ENCODE measurements at regions not wholly inside any gene's neighbourhood (a gene's known extent, or its start where the extent isn't known, plus 50 kb on each side); places are given as distances from the start of the nearest gene placed in this dataset.

DNA sequence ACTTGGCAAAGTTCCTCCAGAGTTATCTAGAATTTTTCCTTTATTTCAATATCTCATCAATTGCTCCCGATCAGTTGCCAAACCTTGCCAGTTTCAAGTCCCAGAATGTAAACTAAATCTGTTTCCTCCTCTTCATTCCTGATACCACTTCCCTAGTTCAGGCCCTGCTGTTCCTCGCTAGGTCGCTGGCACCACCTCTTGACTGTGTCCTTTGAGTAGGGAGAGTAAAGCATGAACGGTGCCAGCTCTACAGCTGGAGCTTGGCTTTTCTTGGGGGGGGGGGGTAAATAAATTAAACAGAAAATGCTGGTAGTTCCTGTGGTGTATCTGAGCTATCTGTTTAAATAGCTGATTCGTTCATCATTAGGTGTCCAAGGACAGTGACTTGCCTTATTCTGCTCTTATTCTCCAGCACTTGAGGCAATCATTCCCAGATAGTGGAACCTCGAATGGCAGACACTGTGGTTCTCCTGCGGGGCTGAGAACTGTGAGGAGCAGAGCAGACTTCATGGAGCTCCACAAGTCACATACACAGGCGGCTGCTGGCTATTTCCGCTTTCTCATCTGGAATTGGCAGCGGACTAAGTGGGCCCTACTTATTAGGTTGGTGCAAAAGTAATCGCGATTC is 168.3 kb upstream of the FAT1 start:
- DNase-seq = no peak

DNA sequence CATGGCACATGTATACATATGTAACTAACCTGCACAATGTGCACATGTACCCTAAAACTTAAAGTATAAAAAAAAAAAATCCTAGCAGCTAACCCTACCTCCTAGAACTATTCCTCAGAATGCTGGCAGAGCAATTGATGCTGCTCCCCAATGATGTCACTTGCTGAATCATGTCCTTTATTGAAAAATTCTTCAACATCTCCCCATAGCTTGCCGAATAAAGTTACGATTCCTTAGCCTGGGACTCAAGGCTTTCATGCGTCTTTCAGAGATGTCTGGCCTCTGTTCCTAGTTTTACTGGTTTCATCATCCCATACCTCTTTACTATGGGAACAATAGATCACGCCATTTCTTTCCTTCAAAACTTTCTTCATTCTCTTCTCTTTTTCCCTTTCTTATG is 174.7 kb upstream of the FAT1 start:
- no peak for DNase-seq

DNA sequence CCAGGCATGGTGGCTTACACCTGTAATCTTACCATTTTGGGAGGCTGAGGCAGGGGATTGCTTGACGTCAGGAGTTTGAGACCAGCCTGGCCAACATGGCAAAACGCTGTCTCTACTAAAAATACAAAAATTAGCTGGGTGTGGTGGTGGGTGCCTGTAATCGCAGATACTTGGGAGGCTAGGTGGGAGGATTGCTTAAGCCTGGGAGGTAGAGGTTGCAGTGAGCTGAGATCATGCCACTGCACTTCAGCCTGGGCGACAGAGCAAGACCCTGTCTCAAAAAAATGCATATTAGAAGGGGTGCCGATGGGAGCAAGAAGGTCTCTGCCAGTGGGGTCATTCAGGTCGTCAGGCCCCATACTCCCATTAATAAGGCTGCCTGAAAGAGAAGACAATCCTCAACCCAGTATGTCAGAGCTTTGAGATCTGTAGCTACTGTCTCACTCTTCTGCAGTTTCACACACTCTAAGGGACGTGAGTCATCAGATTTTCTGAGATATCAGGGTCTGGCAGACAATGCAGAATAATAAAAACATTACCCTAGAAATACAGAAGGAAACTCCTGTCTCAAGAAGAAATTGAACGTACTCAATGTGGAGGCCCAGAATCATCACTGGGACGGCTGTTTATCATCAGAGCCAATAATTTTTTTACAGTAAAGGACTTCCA is 176.7 kb upstream of the FAT1 start:
- no peak for DNase-seq

DNA sequence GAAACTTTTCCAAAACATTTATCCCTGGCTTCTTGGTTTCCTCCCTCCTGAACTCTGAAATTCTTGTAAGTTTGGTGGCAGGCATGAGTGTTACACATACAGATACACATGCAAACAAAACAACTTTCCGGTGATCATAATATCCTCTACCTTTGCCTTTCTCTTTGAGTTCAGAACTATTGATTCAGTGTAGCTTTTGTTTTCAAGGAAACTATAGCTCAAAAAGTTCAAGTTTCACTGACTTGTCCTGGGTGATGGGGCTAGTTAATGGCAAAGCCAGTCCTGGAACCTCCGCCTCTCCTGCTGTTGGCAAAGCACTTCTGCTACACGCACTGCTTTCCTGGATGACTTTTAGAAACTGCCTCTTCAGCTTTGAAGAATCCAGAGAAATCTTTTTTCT is 177.3 kb upstream of the FAT1 start:
- DNase-seq = no peak

DNA sequence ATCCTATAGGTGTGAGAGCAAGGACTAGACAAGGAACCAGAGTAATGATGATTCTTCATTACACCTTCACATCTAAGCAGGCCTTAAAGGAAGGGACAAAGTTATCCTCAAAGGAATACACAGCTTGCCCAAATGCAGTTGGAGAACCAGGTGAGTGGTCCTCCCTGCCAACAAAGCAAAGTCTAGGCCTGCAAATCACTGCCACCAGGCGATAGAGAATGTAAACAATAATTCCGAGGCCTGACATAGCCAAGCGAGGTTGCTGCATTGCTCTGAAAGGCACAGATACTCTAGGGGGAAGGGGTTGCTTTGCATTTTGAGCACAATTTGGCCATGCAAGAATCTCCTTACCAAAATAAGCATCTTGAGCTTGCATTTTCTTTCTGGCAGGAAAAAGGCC is 178.2 kb upstream of the FAT1 start:
- no peak for DNase-seq

DNA sequence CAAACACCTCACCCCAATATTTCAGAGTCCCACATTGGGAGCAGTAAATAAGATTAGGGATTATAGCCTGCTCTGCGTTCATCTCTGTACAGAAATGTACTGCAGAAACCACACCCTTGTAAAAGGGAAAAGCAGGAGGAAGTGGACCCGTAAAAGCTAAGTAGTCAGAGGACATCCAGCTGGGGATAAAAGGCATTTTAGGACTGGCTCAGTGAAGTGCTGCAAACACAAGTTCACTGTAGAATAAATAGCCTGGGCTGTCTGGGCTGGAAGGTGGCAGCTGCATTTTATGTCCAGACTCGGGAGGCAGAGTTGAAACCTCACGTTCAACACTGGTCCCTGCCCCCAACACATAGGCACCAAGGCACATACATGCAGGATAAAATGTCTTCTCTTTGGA is 178.7 kb upstream of the FAT1 start:
- no peak for DNase-seq

DNA sequence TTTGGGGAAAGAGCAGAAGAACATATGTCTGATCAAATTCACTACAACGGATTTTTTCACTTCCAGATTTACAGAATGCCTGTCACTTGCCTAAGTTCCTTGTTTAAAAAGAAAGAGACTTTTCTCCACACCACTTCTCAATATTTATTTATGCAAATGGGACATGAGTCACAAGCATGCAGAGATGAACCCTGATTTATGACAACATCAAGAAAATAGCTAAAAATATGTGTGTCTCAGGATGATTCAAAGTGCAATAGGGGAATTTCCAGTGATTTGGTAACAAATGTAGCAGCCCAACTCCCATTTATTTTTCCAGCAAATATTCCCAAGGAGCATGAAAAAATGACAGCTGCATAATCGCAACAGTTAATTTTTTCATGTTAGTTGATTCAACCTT is 180.4 kb upstream of the FAT1 start:
- no peak for DNase-seq

DNA sequence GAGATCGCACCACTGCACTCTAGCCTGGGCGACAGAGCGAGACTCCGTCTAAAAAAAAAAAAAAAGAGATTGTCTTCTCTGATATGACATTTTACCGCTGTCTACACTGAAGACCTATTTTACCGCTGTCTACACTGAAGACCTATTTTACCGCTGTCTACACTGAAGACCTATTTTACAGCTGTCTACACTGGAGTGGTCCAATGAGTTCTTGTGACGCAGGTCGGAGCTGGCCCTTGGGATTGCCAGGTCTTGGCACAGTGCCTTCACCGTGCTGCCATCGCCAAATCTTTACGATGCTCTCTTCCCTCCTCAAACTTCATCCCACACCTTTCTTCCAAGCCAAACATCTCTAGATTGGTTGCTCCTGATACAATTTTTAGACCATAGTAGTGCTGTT is 183.1 kb upstream of the FAT1 start:
- DNase-seq = no peak

DNA sequence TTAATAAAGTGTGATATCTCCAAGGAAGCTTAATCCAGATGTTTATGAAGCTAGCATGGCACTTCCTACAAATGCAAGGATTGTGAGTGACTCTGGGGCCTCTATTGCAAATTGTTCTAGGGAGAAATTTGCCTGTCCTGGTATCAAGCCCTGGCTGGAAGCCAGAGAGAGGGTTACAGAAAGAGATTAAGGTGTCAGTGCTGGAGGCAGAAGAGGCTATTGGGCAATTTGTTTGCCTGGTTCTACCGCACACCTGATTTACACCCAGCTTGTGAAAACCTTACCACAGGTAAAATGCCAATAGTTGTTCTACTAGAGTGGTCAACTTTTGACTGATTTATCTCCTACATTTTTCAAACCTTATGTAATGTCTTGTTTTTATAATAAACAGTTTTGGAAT is 186.7 kb upstream of the FAT1 start:
- no peak for DNase-seq

DNA sequence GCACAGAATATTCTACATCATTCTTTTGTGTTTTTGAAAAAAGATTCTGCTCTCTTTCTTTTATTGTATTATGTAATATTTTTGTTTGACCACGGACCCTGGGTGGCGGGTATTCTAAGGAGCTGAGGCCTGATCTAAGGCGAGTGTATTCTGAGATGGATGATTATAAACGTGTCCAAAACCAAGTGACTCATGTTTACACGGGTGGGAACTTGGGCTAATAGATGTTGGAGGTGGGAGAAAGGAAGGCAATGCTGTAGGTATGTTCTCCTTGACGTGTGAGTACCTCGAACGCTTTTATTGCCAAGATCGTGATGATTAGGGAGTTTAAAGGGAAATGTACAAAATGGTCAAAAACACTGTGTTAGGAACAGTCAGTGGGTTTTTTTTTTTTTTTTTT is 188.9 kb upstream of the FAT1 start:
- no peak for DNase-seq

DNA sequence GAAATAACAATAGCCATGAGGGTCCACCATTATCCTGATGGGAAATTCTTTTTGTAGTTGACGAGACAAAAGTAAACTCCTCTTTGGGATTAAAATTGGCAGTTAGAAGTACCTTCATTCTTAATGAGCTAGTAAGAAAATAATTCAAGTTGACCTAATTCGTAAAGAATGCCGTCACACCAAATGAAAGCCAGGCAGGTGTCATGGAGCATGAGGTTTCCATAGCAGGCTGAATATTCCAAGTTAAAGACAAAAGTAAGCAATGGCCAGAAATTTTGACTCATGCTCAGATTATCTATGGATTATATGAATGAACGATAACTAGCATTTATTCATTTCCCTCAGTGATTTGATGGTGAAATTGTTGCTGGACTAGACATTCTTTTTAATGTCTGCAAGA is 192.2 kb upstream of the FAT1 start:
- DNase-seq = no peak

DNA sequence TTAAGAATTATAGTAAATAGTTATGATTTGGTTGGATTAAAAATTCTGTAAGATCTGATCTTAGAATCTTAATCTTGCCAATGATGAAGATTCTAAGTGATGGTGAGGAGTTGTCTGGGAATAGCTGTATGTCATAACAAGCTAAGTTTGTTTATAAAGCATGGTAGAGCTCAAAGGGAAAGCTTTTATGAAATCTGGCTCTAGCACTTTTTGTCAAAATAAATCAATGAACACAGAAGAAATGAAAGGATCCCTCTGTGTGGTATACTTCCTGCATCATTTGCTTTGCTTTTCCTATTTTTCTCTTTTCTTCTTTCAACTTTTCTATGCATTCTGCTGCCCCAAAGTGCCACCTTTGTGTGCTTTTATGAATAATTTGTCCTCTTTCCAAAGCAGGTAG is 193.5 kb upstream of the FAT1 start:
- no peak for DNase-seq

DNA sequence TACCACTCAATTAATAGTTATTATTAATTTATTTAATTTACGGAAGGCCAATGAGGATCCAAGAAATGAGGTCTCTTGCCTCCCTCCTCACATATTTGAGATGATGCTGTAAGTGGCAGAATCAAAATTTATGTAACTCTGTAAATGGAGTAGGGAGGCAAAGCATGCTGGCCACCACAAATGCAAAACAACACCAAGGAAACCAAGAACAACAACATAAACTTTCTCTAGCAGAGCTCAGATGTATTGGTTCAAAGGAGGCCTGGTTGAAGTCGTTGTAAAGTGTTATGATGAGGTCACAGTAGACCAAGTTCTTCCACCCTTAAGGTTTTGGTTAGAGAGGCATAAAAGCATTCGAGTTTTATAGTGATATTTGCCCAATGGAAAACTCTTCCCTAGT is 194.8 kb upstream of the FAT1 start:
- no peak for DNase-seq

DNA sequence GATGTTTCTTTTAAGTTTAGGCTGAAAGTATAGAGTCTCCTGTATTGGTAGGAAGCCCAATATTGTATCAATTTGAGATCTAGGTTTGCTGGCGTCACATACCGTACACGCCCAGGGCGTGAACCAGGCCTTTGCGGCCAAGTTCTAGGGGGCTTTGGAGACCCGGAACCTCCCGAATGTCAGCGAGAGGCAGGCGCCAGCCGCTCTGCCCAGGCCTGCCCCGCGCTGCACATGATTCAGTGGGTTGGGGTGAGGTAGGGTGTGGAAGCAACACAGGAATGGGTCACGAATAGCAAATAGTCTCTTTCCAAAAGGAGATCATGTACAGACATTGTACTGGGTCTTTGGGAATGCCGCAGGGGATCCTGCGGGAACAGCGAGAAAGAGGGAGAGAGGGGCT is 195.7 kb upstream of the FAT1 start:
- no peak for DNase-seq

DNA sequence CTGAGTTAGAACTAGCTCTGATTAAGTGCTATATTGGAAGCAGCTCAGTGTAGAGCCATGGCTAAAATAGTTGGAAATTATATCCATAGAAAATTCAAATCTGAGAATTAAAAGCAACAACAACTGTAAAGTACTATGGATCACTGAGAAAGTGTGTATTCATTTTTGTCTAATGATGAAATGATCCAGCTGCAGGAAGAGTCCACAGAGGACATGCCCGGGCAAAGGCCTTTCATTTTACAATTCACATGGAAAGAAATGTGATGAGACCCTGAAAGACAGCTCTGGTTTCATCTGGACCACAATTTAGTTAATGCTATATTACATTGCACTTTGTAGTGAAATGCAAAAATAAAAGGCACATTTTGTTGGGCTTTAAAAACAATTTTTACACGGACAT is 196.8 kb upstream of the FAT1 start:
- no peak for DNase-seq

DNA sequence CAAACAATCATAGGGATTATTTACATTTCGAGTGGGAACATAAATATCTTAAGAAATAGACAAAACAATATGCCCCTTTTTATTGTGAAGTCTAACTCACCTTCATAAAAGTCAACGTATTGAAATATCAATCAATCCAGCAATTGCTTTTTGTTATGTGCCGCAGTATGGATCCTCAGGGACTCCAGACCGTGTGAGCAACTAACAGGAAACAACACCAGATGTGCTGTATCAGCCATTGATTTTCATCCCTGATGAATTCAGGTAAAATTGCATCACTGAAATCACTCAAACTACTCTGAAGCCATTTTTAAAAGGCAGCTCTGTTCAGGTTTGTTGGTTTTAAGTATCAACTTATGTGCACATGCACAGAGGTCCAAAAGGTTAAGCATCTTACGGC is 197.3 kb upstream of the FAT1 start:
- DNase-seq = no peak

DNA sequence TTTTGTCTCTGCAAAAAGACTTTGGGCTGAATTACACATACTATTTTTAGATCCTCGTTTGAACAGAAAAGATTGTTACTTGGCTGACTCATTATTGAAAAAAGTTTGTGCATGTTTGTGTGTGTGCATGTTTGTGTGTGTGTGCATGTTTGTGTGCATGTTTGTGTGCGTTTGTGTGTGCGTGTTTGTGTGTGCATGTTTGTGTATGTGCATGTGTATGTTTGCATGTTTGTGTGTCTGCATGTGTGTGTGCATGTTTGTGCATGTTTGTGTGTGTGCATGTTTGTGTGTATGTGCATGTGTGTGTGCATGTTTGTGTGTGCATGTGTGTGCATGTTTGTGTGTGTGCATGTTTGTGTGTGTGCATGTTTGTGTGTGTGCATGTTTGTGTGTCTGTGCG is 201.1 kb upstream of the FAT1 start:
- DNase-seq = no peak

DNA sequence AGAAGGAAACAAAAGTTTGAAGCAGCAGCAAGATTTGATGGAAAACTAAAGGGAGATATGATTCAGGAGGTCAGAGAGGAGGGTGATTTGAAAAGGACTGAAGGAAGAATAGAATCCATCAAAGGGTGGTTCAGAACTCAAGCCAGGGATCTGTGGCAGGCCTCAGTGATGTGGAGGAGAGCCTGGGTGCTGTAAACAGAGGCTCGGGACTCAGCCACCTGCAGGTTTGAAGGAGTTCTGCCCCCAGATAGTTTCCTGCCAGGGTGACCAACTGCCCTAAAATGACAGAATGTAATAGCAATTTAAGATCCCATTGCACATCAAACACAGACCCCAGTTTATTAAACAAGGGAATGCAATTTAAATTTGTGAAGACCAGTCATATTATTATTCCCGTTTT is 204.0 kb upstream of the FAT1 start:
- DNase-seq = no peak

DNA sequence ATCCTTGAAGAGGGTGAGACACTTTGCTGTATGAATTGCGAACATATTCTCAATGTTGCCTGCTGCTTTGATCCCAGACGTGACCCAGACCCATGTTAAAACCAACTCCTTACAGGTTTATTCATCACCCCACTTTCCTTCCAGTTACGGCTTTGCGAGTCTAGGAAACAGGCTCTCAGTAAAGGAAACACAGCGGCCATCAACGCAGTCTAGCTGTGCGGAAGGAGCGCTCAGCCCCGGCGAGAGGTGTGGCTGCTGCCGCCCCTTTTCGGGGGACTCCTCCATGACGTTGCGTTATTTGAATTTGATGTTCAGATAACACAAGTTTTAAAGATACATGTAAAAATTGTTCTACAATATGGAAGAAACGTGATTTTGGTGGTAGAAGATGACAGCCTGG is 206.4 kb upstream of the FAT1 start:
- DNase-seq = no peak

DNA sequence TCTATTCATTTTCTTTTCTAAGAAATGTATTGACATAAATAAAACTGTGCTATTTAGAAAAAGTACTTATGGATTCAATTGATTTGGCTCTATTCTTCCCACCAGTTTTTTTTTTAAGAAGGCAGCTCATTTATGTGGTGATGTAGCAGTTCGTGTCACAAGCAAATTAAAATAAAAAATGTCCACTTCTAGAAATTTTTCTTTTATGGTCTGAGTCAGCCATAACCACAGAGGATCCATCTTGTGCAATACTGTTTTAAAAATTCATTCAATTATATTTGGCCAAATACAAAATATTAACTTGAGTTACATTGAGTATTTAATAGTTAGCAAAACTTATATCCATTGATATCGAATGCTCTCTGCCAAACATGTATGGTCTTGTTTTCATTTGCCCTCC is 207.9 kb upstream of the FAT1 start:
- DNase-seq = no peak

DNA sequence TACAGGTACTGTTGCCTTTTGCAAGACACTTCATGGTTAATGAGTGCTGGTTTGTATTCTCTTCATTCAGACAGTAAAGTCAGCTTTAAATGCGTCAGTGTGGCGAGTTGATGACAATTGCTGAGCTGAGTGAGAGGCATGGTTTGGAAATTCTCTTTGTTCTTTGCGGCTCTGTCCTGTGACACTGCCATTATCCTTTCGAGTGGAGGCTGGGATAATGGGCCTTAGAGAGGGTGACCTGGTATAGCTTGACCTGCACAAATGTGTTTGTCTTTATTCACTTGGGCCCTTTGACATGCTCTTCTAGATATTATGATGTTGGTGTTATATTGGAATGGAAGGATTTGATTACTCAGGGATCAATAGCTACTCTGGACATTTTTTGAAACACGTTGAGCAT is 208.5 kb upstream of the FAT1 start:
- no peak for DNase-seq

DNA sequence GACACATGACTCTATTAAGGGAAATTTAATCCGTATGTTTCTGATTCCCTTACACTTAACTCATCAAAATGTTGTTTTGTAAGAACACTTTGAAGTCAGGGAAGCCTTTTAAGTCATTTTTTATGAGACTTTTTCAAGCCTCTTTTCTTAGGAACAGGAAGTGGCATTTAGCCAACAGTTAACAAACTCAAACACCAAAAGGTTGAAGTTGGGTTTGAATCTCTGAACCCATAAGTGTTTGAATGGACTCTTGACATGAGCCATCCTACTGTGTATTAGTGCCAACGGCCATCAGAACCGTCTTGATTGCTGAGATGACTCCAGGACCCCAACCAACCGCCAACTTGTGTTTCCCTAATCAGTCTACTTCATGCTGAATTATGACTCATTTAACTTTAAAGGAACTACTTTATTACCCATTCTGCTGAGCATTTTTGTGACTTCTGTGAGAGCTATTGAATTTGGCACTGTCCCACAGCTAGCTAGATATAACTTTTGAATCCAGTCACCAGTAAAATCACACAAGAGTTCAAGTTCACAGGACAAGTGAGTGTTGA is 209.1 kb upstream of the FAT1 start:
- no peak for DNase-seq

DNA sequence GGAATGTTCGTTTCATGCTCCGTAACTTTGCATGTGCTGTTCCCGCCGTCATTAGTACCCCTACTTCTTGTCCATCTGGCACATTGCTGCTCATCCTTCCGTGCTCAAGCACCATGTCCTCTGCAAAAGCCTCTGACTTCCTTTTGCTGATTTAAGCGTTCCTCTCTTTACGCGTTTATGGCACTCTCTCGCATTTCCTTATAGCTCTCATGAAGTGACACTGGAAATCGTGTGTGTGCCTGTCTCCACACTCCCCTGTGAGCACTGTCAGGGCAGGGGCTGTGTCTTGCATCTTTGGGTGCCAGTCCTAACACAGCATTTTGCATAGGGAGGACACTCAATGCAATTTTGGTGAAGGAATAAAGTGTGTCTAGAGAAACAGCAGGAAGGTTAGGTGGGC is 210.6 kb upstream of the FAT1 start:
- DNase-seq = no peak

DNA sequence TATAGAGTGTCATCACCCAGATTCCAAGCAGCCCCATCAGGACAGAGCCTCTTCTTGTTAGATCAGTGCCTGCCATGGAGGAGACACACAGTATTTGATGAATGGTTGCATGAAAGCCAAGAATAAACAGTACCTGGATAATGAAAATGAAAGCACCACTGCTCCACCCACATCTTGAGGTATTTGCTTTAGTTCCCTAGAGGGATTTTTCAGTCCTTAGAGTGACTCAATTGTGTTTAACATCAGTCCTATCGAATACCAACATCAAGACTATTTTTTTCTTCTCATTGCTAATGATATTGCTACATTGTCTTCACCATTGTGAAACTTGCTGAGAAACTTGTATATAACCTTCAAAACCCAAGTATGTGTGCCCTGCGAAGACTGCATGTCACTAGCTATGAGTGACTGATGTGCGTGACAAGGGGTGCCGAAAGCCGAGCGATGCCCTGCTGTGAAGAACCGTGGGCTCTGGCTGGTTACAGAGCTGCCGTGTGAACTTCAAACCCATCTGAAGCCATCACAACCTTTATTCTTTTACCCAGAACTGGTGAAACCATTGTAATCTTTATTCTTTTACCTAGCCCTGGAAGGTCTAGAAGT is 211.3 kb upstream of the FAT1 start:
- DNase-seq = no peak

DNA sequence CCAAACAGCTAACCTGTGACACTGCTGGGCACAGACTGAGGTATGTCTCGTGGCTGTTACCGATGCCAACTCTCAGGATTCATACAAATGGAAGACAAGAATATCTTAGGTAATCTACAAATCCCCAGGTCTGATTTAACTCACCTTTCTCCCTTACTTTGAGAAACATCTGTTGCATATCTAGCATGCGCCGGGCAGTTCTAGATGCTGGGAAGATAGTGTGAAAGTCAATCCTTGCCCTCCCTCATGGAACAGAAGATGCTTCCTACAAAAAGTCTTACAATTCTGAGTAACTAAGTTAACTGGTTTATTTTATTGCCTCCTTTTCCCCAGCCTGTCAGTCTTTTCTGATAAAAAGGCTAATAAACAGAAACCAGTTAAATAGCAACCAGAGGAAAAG is 212.2 kb upstream of the FAT1 start:
- DNase-seq = no peak
